ENCODE measurements at regions not wholly inside any gene's neighbourhood (a gene's known extent, or its start where the extent isn't known, plus 50 kb on each side); places are given as distances from the start of the nearest gene placed in this dataset.

DNA sequence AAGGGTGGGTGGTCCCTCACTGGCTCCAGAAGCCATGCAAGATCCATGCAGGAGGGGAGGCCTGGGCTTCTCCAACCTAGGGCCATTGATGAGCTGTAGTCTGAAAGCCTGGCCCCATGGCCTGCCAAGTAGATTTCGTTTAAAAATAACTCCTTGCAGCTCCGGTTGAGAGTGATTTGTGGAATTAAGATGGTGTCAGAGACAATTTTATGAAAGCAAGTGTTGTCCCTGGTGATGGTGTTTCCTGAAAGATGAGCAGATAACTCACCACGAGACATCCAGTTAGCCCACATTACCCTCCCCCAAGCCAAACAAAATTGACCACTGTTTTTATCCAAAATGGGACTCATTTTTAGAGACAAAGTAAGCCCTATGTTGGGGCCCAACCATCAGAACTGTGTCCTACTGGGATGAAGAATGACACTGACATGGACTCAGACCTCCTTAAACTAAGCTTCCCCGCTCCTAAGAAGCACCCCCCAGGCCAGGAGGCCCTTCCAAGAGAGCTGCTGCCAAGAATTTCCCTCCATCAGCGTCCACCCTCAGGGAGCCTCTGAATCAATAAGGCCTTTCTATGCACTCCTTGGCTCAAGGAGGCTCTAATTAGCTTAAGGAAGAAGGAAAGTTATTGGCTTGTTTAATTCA lies 174.2 kb upstream of the NCAM1 start:
- DNase-seq, result no peak
- intact Hi-C loops (cut with DNase I), result no loop called here

DNA sequence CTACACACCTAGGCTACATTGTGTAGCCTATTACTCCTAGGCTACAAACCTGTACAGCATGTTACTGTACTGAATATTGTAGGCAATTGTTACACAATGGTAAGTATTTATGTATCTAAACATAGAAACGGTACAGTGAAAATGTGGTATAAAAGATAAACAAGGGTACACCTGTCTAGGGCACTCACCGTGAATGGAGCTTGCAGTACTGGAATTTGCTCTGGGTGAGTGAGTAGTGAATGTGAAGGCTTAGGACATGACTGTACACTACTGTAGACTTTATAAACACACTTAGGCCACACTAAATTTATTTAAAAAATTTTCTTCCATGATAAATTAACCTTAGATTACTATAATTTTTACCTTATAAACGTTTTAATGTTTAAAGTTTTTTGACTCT lies 171.7 kb upstream of the NCAM1 start:
- intact Hi-C loops (cut with DNase I), result no loop called here
- no peak for DNase-seq

DNA sequence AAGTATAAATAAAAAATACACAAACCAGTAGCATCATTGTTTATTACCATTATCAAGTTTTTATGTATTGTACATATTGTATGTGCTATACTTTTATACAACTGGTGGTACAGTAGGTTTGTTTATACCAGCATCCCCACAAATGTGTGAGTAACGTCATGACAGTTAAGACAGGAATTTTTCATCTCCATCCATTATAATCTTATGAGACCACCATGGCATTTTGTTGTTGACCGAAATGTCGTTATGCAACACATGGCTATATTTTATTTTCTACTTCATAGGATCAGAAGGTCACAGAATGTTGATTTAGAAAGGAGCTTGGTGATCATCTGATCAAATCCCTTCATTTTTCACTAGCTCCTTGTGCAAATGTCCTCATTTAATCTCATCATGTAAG lies 170.9 kb upstream of the NCAM1 start:
- intact Hi-C loops (cut with DNase I), result no loop called here

DNA sequence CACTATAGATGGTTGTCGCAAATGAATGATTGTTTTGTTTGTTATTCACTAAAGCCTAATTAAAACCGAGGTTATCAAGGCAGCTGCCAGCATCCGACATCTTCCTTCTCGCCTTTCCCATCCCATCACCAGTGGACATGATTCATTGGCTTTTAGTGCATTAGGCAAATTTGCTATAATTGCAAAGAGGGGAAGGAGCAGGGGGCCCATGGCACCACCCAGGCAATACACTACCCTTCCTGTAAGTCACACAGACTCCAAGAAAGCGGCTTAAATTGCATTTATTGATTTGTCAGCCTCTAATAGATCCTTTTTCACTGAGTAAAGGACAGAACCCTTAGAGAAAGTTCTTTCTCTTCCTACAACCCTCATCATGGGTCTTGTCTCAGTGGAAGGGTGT lies 169.2 kb upstream of the NCAM1 start:
- intact Hi-C loops (cut with DNase I), result no loop called here
- DNase-seq, result no peak

More for the DNA sequence above, 170.9 kb upstream of the NCAM1 start:
- DNase-seq, result no peak

DNA sequence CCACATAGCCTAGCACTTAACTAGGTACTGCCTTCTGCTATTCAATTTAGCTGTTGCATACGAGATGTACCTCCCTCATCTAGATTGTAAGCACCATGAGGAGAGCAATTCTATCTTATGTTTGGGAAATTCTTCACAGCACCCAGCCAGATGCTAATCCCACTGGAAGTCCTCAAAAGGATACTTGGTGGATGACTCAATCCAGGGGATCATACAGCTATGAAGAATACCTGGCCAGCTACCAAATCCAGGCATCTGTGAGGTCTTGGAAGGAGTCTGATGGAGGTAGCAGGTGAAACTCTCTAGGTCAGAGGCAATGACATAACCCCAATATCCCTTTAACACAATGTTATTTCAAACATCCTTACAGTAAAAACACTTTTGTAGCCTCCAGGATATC lies 167.8 kb upstream of the NCAM1 start:
- no peak for DNase-seq
- intact Hi-C loops (cut with DNase I), result no loop called here

DNA sequence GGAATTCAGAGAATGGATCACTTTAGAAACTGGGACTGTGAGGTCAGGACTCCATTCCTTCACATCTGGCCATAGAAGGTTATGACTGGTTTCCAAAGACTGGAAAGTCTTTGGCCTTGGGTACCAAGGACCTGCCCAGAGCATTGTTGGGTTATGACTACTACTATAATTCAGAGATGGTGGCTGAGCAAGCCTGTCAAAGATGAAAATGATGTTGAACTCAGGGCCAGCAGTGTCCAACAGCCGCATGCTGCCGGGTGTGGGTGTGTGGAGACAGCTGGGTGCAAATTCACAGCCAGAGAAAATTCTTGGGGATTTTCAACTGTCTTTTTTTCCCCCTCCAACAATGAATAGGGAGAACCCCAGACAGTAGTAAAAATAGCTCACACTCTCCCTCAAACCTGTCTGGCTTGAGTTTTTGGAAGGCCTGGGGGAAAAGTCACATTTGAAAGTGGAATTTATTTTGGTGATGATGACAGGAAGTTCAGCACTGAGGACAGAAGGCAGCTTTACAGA lies 166.8 kb upstream of the NCAM1 start:
- intact Hi-C loops (cut with DNase I), result no loop called here
- no peak for DNase-seq

DNA sequence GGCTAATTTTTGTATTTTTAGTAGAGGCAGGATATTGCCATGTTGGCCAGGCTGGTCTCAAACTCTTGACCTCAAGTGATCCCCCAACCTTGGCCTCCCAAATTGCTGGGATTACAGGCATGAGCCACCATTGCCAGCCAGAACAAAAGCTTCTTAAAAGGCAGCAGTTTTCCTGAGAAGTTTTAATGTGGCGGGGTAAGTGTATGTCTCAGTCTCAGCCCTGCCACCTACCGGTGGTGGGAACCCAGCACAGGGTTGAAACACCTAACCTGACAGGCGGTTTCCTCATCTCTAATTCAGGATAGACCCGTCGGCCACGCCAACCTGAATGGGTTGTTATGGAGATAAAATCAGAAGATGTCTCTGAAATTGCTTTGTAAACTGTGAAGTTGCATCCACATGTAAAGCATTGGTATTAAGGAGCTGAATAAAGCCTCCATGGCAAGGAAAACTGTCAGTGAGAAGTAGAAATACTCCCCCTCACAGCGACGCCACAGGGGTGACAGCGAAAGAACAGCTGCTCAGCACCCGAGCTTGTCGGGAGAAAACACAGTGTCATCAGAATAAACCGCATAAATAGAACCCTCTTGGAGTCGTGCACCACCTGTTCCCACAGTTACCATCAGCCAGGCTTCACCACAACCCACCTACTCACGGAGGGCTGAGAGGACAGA lies 165.9 kb upstream of the NCAM1 start:
- DNase-seq, result peak in 6 of 10 donors; percentile 41 to 93 (median 71)
- intact Hi-C loops (cut with DNase I), result loop anchor here (5.0 kb wide), 1 partner anchor 37 kb away; no protein-coding TSS in a partner anchor

DNA sequence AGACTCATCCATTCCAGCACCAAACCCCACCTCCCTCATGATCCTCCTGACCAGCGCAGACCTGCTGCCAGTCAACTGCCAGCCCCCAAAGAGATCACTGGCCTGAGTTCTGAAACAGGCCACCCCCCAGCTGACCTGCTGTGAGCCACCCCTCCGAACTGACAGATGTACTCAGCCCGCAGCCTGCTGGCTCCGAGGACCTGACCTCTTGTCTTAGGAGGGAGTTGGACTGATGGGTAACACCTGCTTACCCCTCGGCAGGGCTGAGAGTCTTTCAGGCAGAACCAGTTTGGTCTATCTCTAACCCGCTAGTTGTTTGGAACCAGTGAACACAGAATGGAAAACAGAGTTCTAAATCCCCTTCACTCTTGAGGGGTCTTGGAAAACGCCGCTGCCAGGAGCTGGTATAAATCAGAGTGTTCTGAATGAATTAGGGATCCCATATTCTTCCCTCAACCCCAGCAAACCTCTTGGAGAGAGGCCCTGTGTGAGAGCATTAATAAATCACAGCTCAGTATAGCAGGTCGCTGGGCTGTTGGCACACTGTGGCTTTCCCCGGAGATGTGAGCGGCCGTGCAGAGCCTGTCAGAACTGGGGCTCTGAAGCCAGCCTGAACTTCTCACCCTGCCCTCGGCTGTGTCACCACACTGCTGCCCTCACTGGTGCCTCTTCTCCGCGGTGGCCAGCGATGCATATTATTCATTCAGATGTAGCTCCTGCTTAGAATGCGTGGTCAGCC lies 165.1 kb upstream of the NCAM1 start:
- intact Hi-C loops (cut with DNase I), result loop anchor here (5.0 kb wide), 1 partner anchor 36 kb away; no protein-coding TSS in a partner anchor
- peak in 3 of 10 donors; percentile 30 to 88 (median 44) for DNase-seq

DNA sequence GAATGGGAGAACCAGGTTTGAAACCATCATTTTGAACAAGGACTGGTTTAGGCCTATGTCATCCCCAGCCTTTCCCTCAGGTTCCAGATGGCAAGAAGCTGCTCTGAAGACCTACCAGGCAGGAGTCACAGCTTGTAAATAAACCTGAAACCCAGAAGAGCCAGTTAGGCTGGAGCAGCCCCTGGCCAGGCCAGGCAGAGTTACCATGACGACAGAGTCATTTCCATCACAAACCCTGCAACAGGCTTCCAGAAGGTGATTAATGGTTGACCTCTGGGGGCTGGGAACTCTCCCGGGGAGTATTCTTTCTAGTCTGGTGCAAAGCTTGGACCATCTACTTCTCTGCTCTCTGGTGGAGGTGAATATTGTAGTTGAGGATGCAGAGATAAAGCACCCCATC lies 164.1 kb upstream of the NCAM1 start:
- intact Hi-C loops (cut with DNase I), result loop anchor here (5.0 kb wide), 1 partner anchor 35 kb away; no protein-coding TSS in a partner anchor

DNA sequence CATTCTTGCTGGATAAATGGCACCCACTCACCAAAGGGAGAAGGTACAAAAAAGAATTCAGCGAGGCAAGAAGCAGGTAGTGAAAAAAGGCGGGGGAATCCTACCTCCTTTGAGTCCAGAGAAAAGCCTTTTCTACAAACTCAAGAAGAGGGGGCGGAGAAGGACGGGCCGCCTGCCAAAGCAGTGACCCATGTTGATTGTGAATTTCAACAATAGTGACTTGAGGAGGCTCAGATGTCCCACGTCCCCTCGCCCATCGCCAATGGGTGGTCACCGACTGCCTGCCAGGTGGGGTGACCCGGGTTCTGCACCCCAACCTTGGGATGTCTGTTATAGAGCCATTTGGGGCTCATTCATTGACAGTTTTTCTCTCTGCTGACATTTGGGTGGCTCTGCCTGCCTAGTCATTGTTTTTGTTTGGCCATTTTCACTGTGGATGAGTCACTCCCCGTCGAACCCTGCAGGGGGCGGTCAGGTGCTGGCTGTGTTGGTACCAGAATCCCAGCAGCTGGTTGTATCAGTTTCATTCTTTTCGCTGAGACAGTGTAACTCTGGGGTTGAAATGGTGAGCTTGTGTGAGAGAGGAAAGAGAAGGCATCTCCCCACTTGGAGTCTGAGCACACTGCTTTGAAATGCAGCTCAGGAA lies 163.4 kb upstream of the NCAM1 start:
- DNase-seq, result peak; percentile 42 to 96 (median 74)
- intact Hi-C loops (cut with DNase I), result loop anchor here (5.0 kb wide), 1 partner anchor 35 kb away; no protein-coding TSS in a partner anchor

More for the DNA sequence above, 164.1 kb upstream of the NCAM1 start:
- no peak for DNase-seq

DNA sequence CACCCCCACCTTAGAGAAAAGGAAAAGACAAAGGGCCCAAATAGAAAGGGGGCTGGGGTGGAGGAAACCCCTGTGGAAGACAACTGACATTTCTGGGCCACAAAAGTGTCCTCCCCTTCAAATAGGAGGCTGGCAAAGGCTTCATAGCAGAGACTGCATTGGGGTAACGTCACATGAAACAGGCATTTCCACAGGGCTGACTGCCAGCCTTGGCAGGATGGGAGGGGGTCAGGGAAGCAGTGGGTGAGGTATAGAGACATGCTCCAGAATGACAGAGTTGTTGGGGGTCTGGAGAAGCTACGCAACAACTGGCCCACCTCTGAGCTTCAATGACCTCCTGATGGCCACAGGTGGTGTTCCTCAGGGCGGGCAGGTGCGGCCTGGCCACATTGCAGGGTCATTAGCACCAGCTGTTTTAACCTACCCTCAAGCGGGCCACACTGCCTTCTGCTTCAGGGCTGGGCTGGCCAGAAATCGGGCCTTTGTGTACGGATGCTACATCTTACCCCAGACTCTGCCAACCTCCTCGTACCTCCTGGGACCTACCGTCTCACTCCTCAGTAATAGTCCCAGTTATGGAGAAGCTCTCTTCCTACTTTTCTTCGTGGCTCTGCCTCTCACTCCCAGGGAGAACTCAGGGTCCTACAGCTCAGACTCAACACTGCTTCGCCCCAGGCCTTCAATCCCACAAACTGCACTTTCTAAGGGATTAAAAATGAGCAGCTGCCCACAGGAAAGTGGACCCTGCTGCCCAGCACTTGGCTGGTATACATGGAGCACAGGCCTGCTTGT lies 160.0 kb upstream of the NCAM1 start:
- intact Hi-C loops (cut with DNase I), result loop anchor here (10.0 kb wide), 1 partner anchor 314 kb away; no protein-coding TSS in a partner anchor
- no peak for DNase-seq

DNA sequence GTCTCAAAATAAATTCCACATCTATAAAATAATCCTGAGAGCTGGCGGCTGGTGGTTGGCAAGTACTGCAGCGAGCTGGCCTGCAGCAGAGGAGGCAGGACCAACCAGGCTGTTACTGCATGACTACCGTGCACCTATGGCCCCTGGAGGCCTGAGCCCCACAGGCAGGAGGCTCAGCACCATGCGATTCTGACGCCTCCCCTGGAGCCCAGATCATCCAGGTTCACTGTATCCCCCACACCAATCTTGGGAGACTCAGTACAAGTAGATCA lies 159.5 kb upstream of the NCAM1 start:
- no peak for DNase-seq
- intact Hi-C loops (cut with DNase I), result loop anchor here (10.0 kb wide), 1 partner anchor 313 kb away; no protein-coding TSS in a partner anchor

DNA sequence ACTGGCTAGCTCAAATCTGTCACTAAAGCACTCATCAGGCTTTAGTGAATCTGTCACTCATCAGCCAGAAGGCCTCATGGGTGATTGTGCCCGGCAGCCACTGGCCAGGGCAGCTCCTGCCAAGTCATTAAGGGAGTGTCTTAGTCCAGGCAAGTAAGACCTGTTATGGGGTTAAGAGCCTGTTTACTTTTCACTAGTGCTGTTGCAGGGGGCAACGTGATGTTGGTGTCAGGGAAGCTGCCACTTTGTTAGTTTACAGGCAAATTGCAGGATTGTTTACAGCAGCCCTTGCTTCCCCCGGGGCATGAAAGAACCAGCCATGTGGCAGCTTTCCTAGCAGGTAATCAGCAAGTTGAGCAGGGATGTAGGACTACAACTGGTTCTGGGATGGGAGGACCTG lies 155.6 kb upstream of the NCAM1 start:
- intact Hi-C loops (cut with DNase I), result loop anchor here (10.0 kb wide), 1 partner anchor 309 kb away; no protein-coding TSS in a partner anchor
- no peak for DNase-seq

DNA sequence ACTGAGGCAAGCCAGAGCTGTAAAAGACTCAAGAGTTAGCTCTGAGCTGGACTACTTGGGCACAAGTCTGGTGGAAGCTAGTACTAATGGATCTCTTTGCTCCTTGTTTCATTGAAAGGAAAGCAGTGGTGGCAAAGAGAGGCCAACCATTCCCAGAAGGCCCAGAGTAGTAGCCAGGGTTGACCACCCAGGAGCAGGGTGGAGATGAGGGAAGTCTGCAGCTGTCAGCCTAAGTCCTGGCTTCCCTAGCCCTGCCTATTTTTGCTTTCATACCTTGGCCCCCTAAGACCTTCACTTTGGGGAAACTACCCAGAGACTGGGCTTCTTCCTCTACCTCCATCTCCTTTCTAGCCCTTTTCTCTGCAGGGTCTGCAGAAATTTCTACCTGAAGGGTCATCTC lies 155.0 kb upstream of the NCAM1 start:
- intact Hi-C loops (cut with DNase I), result loop anchor here (10.0 kb wide), 1 partner anchor 309 kb away; no protein-coding TSS in a partner anchor
- DNase-seq, result no peak

DNA sequence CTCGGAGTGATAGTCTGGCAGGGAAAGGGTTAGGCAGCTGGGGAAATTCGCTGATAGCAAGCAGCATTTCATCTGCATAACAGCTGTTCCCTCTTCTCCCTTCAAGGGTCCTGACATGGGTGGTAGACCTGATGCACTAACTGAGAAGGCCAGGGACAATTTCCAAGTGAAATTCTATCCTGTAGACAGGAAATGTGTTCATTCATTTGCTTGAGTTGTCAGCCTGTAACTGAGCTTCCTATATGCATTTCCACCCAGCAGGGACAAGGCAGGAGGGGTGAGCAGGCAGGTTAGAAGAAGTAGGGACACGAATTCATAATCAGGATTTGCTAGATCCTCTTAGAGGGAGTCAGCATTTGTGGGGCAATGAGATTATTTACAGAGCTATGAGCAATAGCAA lies 154.3 kb upstream of the NCAM1 start:
- intact Hi-C loops (cut with DNase I), result loop anchor here (10.0 kb wide), 1 partner anchor 308 kb away; no protein-coding TSS in a partner anchor
- no peak for DNase-seq

DNA sequence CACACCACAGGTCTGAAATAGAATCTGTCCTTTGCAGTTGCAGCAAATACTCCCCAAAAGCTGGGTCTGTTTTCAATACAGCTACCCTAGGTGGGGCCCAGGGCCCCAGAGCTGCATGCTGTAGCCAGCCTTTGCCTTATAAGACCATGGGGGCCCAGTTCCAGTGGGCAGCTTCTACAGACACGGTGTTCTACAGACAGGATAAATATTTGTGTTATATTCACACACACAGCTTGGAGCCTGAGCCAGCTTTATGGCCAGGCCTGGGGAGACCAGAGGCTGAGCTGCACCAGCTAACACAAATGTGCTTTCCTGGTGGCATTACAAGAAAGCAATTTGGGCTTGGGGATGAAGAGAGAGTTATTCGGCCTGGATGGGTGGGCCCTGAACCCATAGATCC lies 151.8 kb upstream of the NCAM1 start:
- no peak for DNase-seq
- intact Hi-C loops (cut with DNase I), result loop anchor here (10.0 kb wide), 1 partner anchor 305 kb away; no protein-coding TSS in a partner anchor

DNA sequence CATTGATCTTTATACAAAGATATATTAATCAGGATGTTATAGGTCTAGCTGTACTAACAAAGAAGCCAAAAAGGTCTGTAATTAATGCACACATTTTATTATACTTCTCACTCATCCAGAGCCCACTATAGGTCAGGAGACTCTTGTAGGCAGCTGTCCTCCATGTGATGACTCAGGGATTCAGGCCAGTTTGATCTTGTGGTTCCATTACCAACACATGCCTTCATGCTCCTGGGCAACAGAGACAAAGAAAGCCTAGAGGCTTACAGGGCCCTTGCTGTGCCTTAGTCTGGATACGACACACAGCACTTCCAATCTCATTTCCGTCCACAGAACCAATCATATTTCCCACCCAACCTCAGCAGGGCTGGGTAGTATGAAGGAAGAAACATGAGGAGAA lies 150.3 kb upstream of the NCAM1 start:
- intact Hi-C loops (cut with DNase I), result no loop called here
- DNase-seq, result no peak

DNA sequence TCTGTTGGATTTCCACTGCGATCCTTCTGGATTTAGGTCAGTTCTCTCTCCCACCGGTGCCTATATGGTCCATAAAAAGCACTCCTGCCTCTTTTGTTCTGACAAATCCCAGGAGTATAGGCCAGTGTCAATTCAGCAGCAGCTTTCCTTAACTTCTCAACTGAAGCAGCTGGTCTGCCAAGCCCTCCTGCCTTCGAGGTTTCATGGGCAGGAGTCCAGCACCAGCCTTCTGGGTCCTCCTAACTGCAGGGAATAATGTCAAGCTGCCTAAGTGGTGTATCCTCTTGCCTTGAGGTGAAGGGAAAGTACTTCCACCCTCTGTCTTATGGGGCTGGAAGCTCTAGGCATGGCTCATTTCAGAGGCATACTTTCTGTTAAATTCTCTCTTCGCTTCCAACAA lies 149.4 kb upstream of the NCAM1 start:
- no peak for DNase-seq
- intact Hi-C loops (cut with DNase I), result no loop called here

DNA sequence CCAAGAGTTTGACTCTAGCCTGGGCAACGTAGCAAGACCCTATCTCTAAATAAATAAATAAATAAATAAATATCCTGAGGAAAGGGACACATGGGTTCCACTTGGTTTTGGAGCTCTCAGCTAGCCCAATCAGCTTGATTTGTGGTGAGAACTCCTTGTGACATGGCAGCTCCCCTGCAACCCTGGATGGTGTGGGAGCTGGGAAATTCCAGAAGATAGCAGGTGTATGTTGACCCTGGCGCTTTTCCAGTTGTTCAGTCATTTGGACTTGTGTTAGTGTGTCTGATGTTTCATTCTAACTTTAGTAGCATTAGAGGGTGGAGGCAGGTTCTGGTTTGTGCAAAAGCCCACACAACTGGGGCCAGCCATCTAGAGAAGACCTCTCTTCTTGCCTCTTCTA lies 148.5 kb upstream of the NCAM1 start:
- intact Hi-C loops (cut with DNase I), result no loop called here
- DNase-seq, result no peak

DNA sequence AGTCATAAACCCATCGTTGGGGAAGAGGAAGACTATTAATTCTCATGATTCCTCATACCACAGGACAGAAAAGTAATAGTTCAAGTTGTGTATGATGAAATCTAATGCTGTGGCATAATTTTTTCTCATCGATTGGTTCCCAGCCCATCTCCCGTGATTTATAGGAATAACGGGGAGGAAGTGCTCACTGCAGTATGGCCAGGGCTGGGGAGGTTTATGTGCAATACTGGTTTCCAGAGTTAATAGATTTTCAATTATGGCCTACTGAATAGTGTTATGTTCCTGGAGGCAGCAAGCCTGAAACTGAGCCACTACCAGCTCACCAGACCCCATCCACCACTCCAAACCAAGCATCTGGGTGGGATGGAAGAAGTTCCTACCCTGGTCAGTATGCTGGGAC lies 147.1 kb upstream of the NCAM1 start:
- intact Hi-C loops (cut with DNase I), result no loop called here
- DNase-seq, result no peak
